ENCODE measurements at regions not wholly inside any gene's neighbourhood (a gene's known extent, or its start where the extent isn't known, plus 50 kb on each side); places are given as distances from the start of the nearest gene placed in this dataset.
A peak's percentile ranks its signal among the peaks of the same experiment; 100 is the strongest.
"Not testable (repeated sequence)": the region's sequence is repeated elsewhere in the genome, so short reads cannot be mapped to it uniquely, and the experiment has no call there.

- no peak for DNase-seq (ENCODE audit: low read depth in 4 of 4, low spot score in 3 of 4)
These were observed 121.3 kb upstream of the AMOT start for GRCh38 chrX:112961981-112962380.

- DNase-seq (ENCODE audit: low read depth in 4 of 4, low spot score in 3 of 4) = no peak
These were observed 107.5 kb upstream of the AMOT start for GRCh38 chrX:112947981-112948615.

DNA sequence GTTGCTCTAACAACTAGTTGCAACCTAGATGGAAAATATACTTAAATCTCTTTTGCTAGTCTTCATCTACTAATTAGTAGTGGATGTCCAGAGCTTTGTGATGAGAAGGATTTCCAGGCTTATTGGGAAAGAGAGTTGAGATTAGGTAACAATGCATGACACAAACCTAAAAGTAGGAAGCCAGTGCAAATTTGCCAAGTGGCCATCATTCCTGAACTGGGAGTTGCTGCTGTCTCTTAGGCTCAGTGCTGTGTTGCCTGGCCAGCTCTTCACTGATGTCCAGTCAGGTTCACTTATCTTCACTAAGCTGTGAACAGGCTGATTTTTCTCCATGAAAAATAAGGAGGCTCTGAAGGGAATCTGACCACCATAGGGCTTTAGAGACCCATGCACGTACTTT, 105.6 kb upstream of the AMOT start:
- DNase-seq (ENCODE audit: low read depth in 4 of 4, low spot score in 3 of 4) = no peak

DNA sequence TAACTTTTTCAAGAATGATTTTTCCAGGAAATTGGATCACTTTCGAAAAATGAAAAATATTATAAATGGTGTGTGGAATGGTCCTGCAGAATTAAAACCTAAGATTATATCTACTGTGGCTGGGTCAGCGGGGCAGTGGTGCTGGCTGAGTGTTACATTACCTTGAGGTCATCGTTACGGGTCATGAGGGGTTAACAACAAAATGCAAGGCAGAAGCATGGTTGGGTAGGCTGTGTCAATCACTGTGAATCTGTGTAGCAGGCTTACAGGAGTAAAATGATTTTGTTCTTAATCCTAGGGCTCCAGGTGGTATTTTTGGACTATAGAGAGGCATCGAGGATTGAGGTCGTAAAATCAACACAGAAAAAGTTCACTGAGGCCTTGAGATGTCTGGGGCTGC, 105.2 kb upstream of the AMOT start:
- DNase-seq (ENCODE audit: low read depth in 4 of 4, low spot score in 3 of 4) = no peak

DNA sequence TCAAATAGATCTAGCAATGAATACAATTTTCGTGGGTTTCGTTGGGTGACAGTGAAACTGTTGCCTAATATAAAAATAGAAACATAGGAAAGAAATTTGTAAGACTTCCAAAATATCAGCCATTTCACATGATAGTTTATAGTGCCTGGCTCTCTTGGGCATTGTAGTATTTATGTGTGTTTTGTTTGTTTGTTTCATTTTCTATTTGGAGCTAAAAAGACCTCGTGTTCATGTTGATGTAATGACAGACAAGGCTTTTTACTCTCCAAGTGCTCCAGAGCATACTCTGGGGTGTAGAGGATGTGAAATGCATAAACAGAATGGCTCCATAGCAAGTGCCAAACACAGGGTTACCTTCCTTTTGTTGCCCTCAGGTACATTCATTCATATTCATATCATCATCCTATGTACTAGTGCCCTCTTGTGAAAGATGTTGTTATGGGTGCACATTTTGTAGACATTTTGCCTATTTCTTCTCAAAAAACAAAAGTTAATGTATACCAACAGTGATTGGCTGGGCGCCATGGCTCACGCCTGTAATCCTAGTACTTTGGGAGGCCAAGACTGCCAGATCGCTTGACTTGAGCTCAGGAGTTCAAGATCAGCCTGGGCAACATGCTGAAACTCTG, 100.7 kb upstream of the AMOT start:
- DNase-seq (ENCODE audit: low read depth in 4 of 4, low spot score in 3 of 4) = no peak

- DNase-seq (ENCODE audit: low read depth in 4 of 4, low spot score in 3 of 4) = no peak
These were observed 94.4 kb upstream of the AMOT start for GRCh38 chrX:112935029-112935428.

- no peak for DNase-seq (ENCODE audit: low read depth in 4 of 4, low spot score in 3 of 4)
These were observed 91.3 kb upstream of the AMOT start for GRCh38 chrX:112931900-112932299.

DNA sequence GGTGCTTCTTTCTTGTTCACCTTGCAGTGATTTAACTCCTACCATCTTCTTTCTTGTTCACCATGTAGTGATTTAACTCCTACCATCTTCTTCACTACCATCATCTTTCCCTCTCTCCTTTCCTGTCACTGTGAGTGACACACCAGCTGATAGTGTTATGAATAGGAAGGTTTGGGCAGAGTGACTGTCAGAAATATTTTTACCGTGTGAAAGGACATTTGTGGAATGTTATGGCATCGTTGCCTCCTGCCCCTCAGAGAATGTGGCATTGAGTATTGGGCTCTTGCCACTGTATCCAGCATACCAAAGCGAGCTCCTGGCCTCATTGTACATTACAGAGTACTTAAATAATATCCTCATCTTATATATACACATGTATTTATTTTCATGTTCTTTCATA, 90.8 kb upstream of the AMOT start:
- no peak for DNase-seq (ENCODE audit: low read depth in 4 of 4, low spot score in 3 of 4)

- not testable (repeated sequence) for DNase-seq (ENCODE audit: low read depth in 4 of 4, low spot score in 3 of 4)
These were observed 82.8 kb upstream of the AMOT start for GRCh38 chrX:112923381-112923780.

DNA sequence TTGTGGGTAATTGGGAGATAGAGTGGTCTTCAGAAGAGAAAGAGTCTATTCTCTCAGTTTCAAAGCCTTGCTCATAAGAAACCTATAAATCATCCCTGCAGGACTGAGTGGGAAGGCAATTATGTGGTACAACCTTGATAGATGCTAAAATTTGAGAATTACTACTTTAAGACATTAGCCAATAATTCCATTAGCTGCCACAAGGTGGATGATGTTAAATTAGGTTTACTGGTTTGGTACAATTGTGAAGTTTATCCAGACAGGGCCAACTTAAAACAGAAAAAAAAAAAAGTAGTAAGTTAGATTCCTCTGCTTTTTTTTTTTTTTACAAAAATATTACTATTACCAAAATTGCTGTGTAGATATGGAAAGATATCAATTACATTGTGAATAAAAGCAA, 73.2 kb upstream of the AMOT start:
- DNase-seq (ENCODE audit: low read depth in 4 of 4, low spot score in 3 of 4) = no peak

DNA sequence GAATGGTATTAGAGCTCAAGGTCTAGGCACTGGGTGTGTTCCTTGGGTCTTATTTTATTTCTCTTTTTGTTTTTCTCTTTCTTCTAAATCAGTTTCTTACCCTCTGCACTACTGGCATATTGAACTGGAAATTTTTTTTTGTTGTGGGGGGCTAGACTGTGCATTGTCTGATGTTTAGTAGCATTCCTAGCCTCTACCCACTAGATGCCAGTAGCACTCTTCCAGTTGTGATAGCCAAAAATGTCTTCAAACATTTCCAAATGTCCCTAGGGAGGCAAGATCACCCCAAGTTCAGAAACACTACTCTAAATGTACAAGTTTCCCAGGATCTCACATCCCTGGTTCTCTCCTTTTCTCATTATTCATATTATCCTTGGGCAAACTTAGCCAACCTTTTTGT, 69.8 kb upstream of the AMOT start:
- DNase-seq (ENCODE audit: low read depth in 4 of 4, low spot score in 3 of 4) = no peak

- peak in 1 of 4 donors; percentile 27 for DNase-seq (ENCODE audit: low read depth in 4 of 4, low spot score in 3 of 4)
These were observed 61.5 kb upstream of the AMOT start for GRCh38 chrX:112901869-112902725.

DNA sequence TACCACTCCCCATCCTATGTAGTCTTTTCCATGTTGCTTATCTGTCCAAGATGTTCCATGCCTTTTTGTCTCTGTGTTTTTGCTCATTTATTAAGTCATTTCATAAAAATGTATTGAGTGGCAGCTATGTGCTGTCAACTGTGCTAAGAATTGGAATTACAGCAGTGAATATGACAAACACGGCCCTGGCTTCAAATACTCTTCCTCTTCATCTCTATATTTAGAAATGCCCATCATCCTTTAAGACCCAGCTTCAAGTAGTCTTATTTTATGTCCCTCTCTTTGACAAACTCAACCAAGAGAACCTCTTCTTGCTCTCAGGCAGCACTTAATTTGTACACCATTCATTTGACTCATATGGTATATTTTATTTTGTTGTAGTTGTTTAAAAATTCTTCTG, 55.4 kb upstream of the AMOT start:
- no peak for DNase-seq (ENCODE audit: low read depth in 4 of 4, low spot score in 3 of 4)

Measured in right renal pelvis (tissue), 4 donors.